ENCODE measurements at regions not wholly inside any gene's neighbourhood (a gene's known extent, or its start where the extent isn't known, plus 50 kb on each side); places are given as distances from the start of the nearest gene placed in this dataset.

GRCh38 chr5:54778783-54779182, 206.6 kb downstream of the ESM1 start:
- 89 to 97% (median 94%) methylated on average over 2 of the region's 2 CpGs for WGBS, 4 donors
- Histone ChIP-seq H3K36me3 (no peaks in the 10 kb centered on the region), H3K27ac (no peak overlapping the region)

DNA sequence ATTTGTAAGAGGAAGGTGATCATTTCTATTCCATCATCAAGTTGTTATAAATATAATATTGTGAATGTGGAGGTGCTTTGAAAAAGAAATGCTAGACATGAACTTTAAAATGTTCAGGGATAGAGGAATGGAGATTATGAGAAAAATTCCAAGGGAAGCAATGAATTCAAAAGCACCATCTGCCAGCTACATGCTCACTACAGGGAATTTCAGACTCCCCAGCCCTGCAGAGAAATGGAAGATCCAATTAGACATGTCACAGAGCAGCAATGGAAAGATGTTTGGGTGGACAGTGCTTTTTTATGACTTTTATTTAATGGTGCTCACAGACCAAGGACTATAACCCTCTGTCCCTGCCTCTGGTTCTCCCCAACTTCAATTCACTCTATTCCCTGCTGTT, 209.7 kb downstream of the ESM1 start:
- peak overlapping the region in 2 of 12 donors; percentile 45 to 62 for H3K27ac ChIP-seq
- peaks cover 0 to 15% (median 0%) of the 10 kb centered on the region in 12 donors for H3K4me1 ChIP-seq
- intact Hi-C loops (cut with DNase I), result loop anchor here in 2 of 10 donors (5.0 to 10.0 kb wide), 2 partner anchors 67 to 251 kb away; no protein-coding TSS in a partner anchor
- DNase-seq (no peak), ATAC-seq (no peak)
- H3K27me3 ChIP-seq, result no peaks in the 10 kb centered on the region
- TF ChIP-seq, protein P1, sequence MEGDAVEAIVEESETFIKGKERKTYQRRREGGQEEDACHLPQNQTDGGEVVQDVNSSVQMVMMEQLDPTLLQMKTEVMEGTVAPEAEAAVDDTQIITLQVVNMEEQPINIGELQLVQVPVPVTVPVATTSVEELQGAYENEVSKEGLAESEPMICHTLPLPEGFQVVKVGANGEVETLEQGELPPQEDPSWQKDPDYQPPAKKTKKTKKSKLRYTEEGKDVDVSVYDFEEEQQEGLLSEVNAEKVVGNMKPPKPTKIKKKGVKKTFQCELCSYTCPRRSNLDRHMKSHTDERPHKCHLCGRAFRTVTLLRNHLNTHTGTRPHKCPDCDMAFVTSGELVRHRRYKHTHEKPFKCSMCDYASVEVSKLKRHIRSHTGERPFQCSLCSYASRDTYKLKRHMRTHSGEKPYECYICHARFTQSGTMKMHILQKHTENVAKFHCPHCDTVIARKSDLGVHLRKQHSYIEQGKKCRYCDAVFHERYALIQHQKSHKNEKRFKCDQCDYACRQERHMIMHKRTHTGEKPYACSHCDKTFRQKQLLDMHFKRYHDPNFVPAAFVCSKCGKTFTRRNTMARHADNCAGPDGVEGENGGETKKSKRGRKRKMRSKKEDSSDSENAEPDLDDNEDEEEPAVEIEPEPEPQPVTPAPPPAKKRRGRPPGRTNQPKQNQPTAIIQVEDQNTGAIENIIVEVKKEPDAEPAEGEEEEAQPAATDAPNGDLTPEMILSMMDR (IDR thresholded peaks at IDR 0.05), result no peak
- TF ChIP-seq POLR2A (IDR thresholded peaks at IDR 0.05), result no peak
- no peak overlapping the region for H3K4me3 ChIP-seq
- no peaks in the 10 kb centered on the region for H3K36me3 ChIP-seq
- no peaks in the 10 kb centered on the region for H3K9me3 ChIP-seq

More at GRCh38 chr5:54778783-54779182, 206.6 kb downstream of the ESM1 start:
- DNase-seq, result no peak
- intact Hi-C loops (cut with DNase I), result loop anchor here in 2 of 10 donors (5.0 to 10.0 kb wide), 2 partner anchors 64 to 254 kb away; no protein-coding TSS in a partner anchor
- TF ChIP-seq, protein P1 (IDR thresholded peaks at IDR 0.05), result no peak
- no peak for TF ChIP-seq POLR2A (IDR thresholded peaks at IDR 0.05)
- H3K4me3 ChIP-seq, result no peak overlapping the region
- no peak for ATAC-seq
- no peaks in the 10 kb centered on the region for H3K27me3 ChIP-seq
- H3K9me3 ChIP-seq, result peaks cover 0 to 9% (median 0%) of the 10 kb centered on the region in 12 donors
- peaks cover 0 to 15% (median 0%) of the 10 kb centered on the region in 12 donors for H3K4me1 ChIP-seq

- Histone ChIP-seq H3K27me3 (no peaks in the 10 kb centered on the region), H3K4me1 (peaks cover 0 to 15% (median 0%) of the 10 kb centered on the region in 12 donors), H3K27ac (peak overlapping the region in 4 of 12 donors; percentile 45 to 62 (median 47)), H3K9me3 (no peaks in the 10 kb centered on the region), H3K4me3 (peak overlapping the region in 2 of 12 donors; percentile 7 to 20), H3K36me3 (no peaks in the 10 kb centered on the region)
- intact Hi-C loops (cut with DNase I), result loop anchor here in 2 of 10 donors (5.0 to 10.0 kb wide), 2 partner anchors 68 to 250 kb away; no protein-coding TSS in a partner anchor
- DNase-seq, result peak; percentile 66 to 84 (median 72)
- TF ChIP-seq, protein P1 (IDR thresholded peaks at IDR 0.05), result no peak
- TF ChIP-seq POLR2A (IDR thresholded peaks at IDR 0.05), result no peak
- peak; percentile 88 to 97 (median 95) for ATAC-seq
- WGBS, 4 donors, result 62 to 77% (median 62%) methylated on average over 10 of the region's 10 CpGs
These were observed 210.9 kb downstream of the ESM1 start for GRCh38 chr5:54774281-54775170.

DNA sequence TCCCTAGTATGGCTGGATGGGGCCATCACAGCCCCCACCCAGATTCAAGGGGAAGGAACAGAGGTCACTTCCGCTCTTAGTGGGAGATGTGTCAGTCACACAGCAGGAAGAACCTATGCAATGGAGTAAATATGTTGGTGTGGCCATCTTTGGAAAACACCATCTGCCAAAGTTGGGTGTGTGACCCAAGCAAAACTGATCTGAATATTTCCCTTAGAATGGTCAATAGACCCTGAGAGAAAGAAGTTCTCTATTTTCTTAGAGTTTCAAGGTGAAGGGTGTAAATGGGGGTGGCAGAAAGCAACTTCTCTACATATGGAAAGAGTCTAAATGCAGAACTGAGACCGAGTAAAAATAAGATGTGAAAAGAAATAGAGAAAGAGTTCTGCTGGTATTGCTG, 212.7 kb downstream of the ESM1 start:
- intact Hi-C loops (cut with DNase I), result loop anchor here in 1 of 10 donors (10.0 kb wide), 1 partner anchor 248 kb away; no protein-coding TSS in a partner anchor
- ATAC-seq (no peak), DNase-seq (no peak)
- Histone ChIP-seq H3K36me3 (no peaks in the 10 kb centered on the region), H3K27ac (no peak overlapping the region), H3K9me3 (no peaks in the 10 kb centered on the region), H3K4me1 (peaks cover 0 to 15% (median 0%) of the 10 kb centered on the region in 12 donors), H3K27me3 (no peaks in the 10 kb centered on the region), H3K4me3 (no peak overlapping the region)
- no peak for TF ChIP-seq POLR2A (IDR thresholded peaks at IDR 0.05)
- TF ChIP-seq, protein P1 (IDR thresholded peaks at IDR 0.05), result no peak
- WGBS, 4 donors, result 87 to 94% (median 90%) methylated on average over 2 of the region's 2 CpGs
